GM10266 (cell line): ENCODE measurements at regions not wholly inside any gene's neighbourhood (a gene's known extent, or its start where the extent isn't known, plus 50 kb on each side); places are given as distances from the start of the nearest gene placed in this dataset.

Source experiments
- DNase-seq: peaks from one replicate; pipeline ENCODE4 v3.0.0; 2012; ENCODE audit errors: extremely low spot score
- CTCF ChIP-seq: IDR thresholded peaks from 2 replicates; pipeline ENCODE4 v1.5.1; 2012; ENCODE audit warnings: mild to moderate bottlenecking, low read depth; ENCODE audit not compliant: control insufficient read depth, insufficient read depth; ENCODE audit errors: missing control alignments

- no peak for TF ChIP-seq CTCF
- no peak for DNase-seq
Measured at GRCh38 chr15:39096608-39097205, 484.2 kb upstream of the THBS1 start.

- no peak for DNase-seq
- no peak for TF ChIP-seq CTCF
Measured at GRCh38 chr15:39099524-39099923, 481.4 kb upstream of the THBS1 start.

- no peak for DNase-seq
- no peak for TF ChIP-seq CTCF
Measured at GRCh38 chr15:39100106-39100660, 480.7 kb upstream of the THBS1 start.

GRCh38 chr15:39102431-39102830 lies 478.4 kb upstream of the THBS1 start:
- DNase-seq: no peak
- no peak for TF ChIP-seq CTCF

- no peak for DNase-seq
- TF ChIP-seq CTCF: no peak
Measured at GRCh38 chr15:39106950-39107349, 473.9 kb upstream of the THBS1 start.

- DNase-seq: no peak
- no peak for TF ChIP-seq CTCF
Measured at GRCh38 chr15:39108021-39108420, 472.9 kb upstream of the THBS1 start.

- TF ChIP-seq CTCF: no peak
- no peak for DNase-seq
Measured at GRCh38 chr15:39110336-39110735, 470.5 kb upstream of the THBS1 start.
